ENCODE measurements at regions not wholly inside any gene's neighbourhood (a gene's known extent, or its start where the extent isn't known, plus 50 kb on each side); places are given as distances from the start of the nearest gene placed in this dataset.
"Not testable (repeated sequence)": the region's sequence is repeated elsewhere in the genome, so short reads cannot be mapped to it uniquely, and the experiment has no call there.

DNA sequence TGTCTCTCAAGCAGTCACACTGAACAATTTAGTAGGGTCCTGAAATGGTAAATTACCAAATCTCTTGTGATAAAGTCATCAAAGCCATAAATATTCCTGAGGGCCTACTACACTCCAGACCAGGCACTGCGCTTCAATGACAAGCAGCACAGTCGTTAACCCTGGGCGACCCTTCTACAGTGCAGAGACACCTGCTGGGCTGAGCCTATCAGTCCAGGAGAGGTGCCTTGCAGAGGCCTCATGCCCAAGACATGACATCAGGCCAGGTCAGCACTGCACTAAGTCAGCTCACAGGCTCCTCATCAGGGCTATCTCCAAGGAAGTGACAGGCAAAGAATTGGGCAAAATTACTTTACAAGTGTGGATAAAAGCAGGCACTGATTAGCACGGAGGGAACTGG, 166.4 kb upstream of the EPB41L3 start:
- H3K27ac ChIP-seq, result no peak overlapping the region
- no peak overlapping the region for H3K4me3 ChIP-seq
- no peaks in the 10 kb centered on the region for H3K9me3 ChIP-seq
- H3K27me3 ChIP-seq (replicated peaks; ENCODE audit: insufficient read depth), result no peaks in the 10 kb centered on the region
- DNase-seq (ENCODE audit: low spot score) (no peak), ATAC-seq (ENCODE audit: insufficient number of reproducible peaks, low FRiP score, low read depth) (no peak)
- H3K36me3 ChIP-seq, result no peaks in the 10 kb centered on the region
- H3K4me1 ChIP-seq (ENCODE audit: control insufficient read depth in 1 of 2, low read depth in 2 of 2), result no peaks in the 10 kb centered on the region
- TF ChIP-seq, protein P1, sequence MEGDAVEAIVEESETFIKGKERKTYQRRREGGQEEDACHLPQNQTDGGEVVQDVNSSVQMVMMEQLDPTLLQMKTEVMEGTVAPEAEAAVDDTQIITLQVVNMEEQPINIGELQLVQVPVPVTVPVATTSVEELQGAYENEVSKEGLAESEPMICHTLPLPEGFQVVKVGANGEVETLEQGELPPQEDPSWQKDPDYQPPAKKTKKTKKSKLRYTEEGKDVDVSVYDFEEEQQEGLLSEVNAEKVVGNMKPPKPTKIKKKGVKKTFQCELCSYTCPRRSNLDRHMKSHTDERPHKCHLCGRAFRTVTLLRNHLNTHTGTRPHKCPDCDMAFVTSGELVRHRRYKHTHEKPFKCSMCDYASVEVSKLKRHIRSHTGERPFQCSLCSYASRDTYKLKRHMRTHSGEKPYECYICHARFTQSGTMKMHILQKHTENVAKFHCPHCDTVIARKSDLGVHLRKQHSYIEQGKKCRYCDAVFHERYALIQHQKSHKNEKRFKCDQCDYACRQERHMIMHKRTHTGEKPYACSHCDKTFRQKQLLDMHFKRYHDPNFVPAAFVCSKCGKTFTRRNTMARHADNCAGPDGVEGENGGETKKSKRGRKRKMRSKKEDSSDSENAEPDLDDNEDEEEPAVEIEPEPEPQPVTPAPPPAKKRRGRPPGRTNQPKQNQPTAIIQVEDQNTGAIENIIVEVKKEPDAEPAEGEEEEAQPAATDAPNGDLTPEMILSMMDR (IDR thresholded peaks at IDR 0.05), result no peak

DNA sequence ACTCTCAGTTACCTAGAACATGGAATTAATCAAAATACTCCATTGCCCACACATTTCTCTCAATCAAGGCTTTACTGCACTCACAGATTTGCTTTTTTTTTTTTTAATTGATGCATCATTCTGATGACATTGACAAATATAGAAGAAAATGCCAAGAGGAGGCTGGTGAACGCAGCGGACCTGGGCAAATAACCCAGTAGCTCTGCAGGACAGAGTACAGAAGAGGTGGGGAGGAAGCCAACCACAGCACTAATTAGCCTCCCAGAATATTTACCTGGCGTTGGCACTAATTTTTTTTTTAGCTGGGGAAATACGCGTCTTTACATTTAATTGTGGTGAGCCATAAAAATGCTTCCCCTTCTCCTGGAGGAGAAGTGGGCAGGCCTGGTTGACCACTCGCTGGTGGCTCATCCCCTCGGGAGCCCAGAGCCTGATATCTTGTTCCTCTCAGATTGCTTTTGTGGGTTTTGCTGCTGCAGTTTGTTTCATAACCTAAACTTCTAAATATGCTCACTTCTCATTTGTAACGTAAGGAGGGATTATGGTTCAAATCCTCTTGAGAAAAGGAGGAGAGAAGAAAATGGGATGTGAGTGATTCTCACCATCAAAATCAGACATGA, 165.8 kb upstream of the EPB41L3 start:
- Histone ChIP-seq H3K27me3 (replicated peaks; ENCODE audit: insufficient read depth) (no peaks in the 10 kb centered on the region), H3K27ac (no peak overlapping the region), H3K4me3 (no peak overlapping the region), H3K4me1 (ENCODE audit: control insufficient read depth in 1 of 2, low read depth in 2 of 2) (no peaks in the 10 kb centered on the region), H3K9me3 (no peaks in the 10 kb centered on the region), H3K36me3 (no peaks in the 10 kb centered on the region)
- TF ChIP-seq, protein P1 (IDR thresholded peaks at IDR 0.05), result no peak
- no peak for DNase-seq (ENCODE audit: low spot score)
- ATAC-seq (ENCODE audit: insufficient number of reproducible peaks, low FRiP score, low read depth), result no peak

DNA sequence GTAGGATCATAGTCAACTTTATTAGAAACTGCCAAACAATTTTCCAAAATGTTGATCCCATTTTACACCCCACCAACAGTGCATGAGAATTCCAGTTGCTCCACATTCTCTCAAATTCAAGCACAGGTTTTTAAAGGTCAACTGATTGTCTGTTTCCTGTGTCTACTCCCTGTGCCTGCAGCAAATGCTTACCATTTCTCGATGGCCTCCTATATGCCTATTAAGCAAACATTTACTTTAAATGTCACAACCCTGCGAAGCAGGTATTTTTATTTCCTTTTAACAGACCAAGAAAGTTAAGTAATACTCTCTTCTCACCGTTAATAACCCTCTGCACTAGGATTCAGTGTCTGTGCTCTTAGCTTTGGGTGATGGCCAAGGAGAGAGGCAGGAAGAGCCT, 163.8 kb upstream of the EPB41L3 start:
- Histone ChIP-seq H3K27me3 (replicated peaks; ENCODE audit: insufficient read depth) (no peaks in the 10 kb centered on the region), H3K27ac (no peak overlapping the region), H3K36me3 (no peaks in the 10 kb centered on the region), H3K9me3 (no peaks in the 10 kb centered on the region), H3K4me1 (ENCODE audit: control insufficient read depth in 1 of 2, low read depth in 2 of 2) (no peaks in the 10 kb centered on the region), H3K4me3 (no peak overlapping the region)
- ATAC-seq (ENCODE audit: insufficient number of reproducible peaks, low FRiP score, low read depth), result no peak
- no peak for DNase-seq (ENCODE audit: low spot score)
- TF ChIP-seq, protein P1 (IDR thresholded peaks at IDR 0.05), result no peak

DNA sequence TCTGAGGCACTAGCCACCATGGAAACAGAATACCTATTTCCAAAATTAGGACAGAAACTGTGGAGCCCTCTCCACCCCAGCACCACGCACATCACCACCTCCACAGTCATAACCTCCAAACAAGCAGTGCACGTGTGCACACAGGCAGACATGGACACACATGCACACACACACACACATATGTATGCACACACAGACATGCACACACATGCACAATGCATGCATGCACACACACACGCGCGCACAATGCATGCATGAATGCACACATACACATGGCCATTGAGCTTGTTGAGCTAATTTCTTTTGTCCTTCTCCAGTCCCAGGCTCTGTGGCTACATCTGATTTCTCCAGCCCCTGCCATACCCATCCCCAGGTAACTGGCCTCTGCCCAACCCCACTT, 161.6 kb upstream of the EPB41L3 start:
- no peak overlapping the region for H3K4me3 ChIP-seq
- TF ChIP-seq, protein P1 (IDR thresholded peaks at IDR 0.05), result no peak
- no peaks in the 10 kb centered on the region for H3K36me3 ChIP-seq
- H3K27ac ChIP-seq, result no peak overlapping the region
- ATAC-seq (ENCODE audit: insufficient number of reproducible peaks, low FRiP score, low read depth) (no peak), DNase-seq (ENCODE audit: low spot score) (no peak)
- no peaks in the 10 kb centered on the region for H3K27me3 ChIP-seq (replicated peaks; ENCODE audit: insufficient read depth)
- H3K9me3 ChIP-seq, result no peaks in the 10 kb centered on the region
- no peaks in the 10 kb centered on the region for H3K4me1 ChIP-seq (ENCODE audit: control insufficient read depth in 1 of 2, low read depth in 2 of 2)

DNA sequence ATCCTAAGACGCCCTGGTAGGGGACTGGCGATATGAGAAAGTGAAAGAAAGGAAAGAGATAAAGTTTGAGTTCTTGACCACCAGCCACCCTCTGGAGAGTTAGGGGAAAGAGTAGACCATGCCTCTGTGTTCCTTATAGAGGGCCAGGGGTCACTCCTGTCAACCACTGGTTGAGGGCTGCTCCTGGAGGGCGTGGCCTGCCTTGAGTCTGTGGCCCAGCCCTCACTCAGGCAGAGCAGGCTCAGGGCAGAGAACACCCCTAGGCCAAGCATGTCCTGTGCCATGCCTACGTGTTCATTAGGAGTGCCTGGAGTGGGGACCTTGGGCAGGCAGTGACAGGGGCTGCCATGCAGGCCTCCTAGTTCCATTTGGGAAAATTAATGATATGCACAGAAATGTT, 161.1 kb upstream of the EPB41L3 start:
- Histone ChIP-seq H3K27me3 (replicated peaks; ENCODE audit: insufficient read depth) (no peaks in the 10 kb centered on the region), H3K27ac (no peak overlapping the region), H3K36me3 (no peaks in the 10 kb centered on the region), H3K4me3 (no peak overlapping the region), H3K9me3 (no peaks in the 10 kb centered on the region), H3K4me1 (ENCODE audit: control insufficient read depth in 1 of 2, low read depth in 2 of 2) (no peaks in the 10 kb centered on the region)
- ATAC-seq (ENCODE audit: insufficient number of reproducible peaks, low FRiP score, low read depth) (no peak), DNase-seq (ENCODE audit: low spot score) (no peak)
- TF ChIP-seq, protein P1 (IDR thresholded peaks at IDR 0.05), result no peak

DNA sequence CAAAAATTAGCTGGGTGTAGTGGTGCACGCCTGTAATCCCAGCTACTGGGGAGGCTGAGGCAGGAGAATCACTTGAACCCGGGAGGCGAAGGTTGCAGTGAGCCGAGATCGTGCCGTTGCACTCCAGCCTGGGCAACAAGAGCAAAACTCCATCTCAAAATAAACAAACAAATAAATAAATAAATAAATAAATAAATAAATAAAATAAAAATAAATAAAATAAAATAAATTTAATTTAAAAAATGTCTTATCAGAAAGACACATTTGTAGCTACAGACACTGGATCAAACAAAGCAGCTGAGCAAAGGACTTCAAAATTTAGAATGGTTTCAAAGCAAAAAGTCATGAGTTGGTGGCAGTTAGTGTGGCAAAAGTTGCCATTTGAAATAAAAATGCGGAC, 158.2 kb upstream of the EPB41L3 start:
- ATAC-seq (ENCODE audit: insufficient number of reproducible peaks, low FRiP score, low read depth); H3K36me3 ChIP-seq; H3K4me1 ChIP-seq (ENCODE audit: control insufficient read depth in 1 of 2, low read depth in 2 of 2); H3K27me3 ChIP-seq (replicated peaks; ENCODE audit: insufficient read depth); DNase-seq (ENCODE audit: low spot score); H3K27ac ChIP-seq; H3K9me3 ChIP-seq; H3K4me3 ChIP-seq: not testable (repeated sequence)
